Esophagus (tissue), 2 donors: ENCODE measurements at regions not wholly inside any gene's neighbourhood (a gene's known extent, or its start where the extent isn't known, plus 50 kb on each side); places are given as distances from the start of the nearest gene placed in this dataset.

Experiments used
- H3K27ac ChIP-seq, 2 donors: one replicate each; pipeline ENCODE4 v1.5.1; 2013; ENCODE audit warnings: low read depth in 2 of 2, mild to moderate bottlenecking in 2 of 2, inconsistent platforms in 1 of 2, low read length in 1 of 2, moderate library complexity in 1 of 2
- H3K27me3 ChIP-seq, 2 donors: one replicate each; pipeline ENCODE4 v1.6.1; 2013; ENCODE audit warnings: low read length in 2 of 2, control low read depth in 1 of 2, mild to moderate bottlenecking in 1 of 2; ENCODE audit not compliant: insufficient read depth in 2 of 2, control insufficient read depth in 1 of 2
- H3K36me3 ChIP-seq, 2 donors: one replicate each; pipeline ENCODE4 v1.6.1; 2013; ENCODE audit warnings: low read length in 1 of 2; ENCODE audit not compliant: control insufficient read depth in 2 of 2, insufficient read depth in 2 of 2
- H3K4me1 ChIP-seq, 2 donors: one replicate each; pipeline ENCODE4 v1.6.1; 2013; ENCODE audit warnings: low read length in 1 of 2; ENCODE audit not compliant: control insufficient read depth in 2 of 2, insufficient read depth in 2 of 2
- H3K4me3 ChIP-seq, 2 donors: one replicate each; pipeline ENCODE4 v1.5.1; 2013; ENCODE audit warnings: low read length in 2 of 2, mild to moderate bottlenecking in 2 of 2, low read depth in 1 of 2, moderate library complexity in 1 of 2
- H3K9me3 ChIP-seq, 2 donors: one replicate each; pipeline ENCODE4 v1.6.1; 2013; ENCODE audit warnings: mild to moderate bottlenecking in 2 of 2, low read depth in 1 of 2, low read length in 1 of 2, moderate library complexity in 1 of 2; ENCODE audit not compliant: control insufficient read depth in 2 of 2, insufficient read depth in 1 of 2
- WGBS, 2 donors: extraction: QIAGEN DNeasy Blood & Tissue Kit; methylation state at CpG; one replicate each; pipeline ENCODE4 v1.1.7; 2013; 5-methylcytosine and 5-hydroxymethylcytosine counted together
- donor health status: healthy with polysubstance abuse.
- donor health status: Bipolar disorder and iron deficiency.

DNA sequence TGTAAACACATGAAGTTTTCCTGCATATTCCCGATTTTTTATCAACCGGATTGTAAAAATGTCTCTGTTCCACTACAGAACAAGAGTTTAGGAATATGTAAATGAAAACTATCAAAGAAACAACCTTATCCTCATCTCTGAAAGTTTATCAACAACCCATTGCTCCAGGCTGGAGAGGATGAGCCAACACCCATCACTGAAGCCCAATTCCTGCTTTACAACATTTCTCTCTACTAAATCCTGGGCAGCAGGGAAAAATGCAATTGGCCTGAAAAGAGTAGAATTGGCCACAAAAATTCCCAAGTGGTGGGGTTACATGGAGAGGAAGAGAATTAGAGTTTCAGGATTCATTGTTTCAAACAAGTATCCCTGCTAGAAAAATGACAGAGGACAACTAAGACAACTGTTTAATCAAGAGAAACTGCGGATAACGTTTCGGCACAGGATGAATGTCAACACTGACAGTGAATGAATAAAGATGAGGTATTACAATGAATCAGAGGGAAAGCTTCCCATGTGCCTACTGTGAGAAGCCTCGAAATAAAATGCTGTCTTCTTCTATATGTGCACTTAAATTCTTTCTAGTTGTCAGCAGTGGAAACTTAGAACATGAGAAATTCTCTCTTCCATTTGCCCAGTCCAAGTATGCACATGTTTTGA, 317.3 kb upstream of the ANO3 start:
- 82 to 83% methylated on average over 6 of the region's 6 CpGs for WGBS, 2 donors
- Histone ChIP-seq H3K27ac (no peak overlapping the region), H3K27me3 (no peaks in the 10 kb centered on the region), H3K4me3 (no peak overlapping the region), H3K9me3 (no peaks in the 10 kb centered on the region), H3K4me1 (no peaks in the 10 kb centered on the region), H3K36me3 (no peaks in the 10 kb centered on the region)

DNA sequence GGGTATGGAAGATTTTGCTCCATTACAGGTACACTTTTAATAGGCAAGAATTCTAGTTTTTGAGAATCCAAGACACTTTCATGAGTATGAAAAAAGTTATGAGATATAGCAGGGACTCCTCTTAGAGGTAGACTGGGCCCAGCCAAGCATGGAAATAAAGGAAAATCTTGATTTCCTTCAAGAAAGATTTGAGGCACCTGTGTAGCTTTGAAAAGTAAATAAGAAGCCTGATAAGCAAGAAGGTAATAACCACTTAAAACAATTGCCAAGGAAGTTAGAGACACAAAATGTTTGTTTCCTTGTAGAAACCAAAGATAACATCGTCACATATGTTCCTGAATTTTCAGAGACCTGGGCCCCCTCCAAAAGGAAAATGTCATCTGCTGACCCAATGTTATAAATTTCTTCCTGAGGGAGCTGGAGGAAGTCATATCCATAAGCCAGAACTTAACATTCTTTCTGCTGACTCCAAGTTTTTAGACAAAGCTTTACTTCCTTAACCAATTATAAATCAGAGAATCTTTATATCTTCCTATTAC, 314.5 kb upstream of the ANO3 start:
- WGBS, 2 donors = 63 to 67% methylated on average over 1 of the region's 1 CpG
- no peak overlapping the region for H3K27ac ChIP-seq
- no peaks in the 10 kb centered on the region for H3K4me1 ChIP-seq
- no peaks in the 10 kb centered on the region for H3K9me3 ChIP-seq
- H3K27me3 ChIP-seq = no peaks in the 10 kb centered on the region
- no peaks in the 10 kb centered on the region for H3K36me3 ChIP-seq
- no peak overlapping the region for H3K4me3 ChIP-seq

DNA sequence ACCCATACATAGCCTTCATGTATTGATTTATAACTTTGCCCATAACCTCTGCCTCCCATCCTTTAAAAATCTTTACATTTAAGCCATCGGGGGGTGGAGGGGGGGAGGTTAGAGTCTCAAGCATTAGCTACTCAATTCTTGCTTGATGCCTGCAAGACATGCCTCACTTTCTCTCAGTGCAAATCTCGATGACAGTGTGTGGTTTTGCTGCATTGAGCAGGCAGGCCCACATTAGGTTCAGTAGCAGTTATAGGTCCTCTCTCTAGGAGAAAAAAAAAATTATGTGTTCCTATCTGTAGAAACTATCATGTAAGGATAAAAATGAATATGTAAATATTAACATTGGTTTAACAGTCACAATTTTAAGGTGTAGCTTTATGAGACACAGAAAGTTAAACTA, 314.0 kb upstream of the ANO3 start:
- 62 to 64% methylated on average over 2 of the region's 2 CpGs for WGBS, 2 donors
- H3K4me3 ChIP-seq = no peak overlapping the region

DNA sequence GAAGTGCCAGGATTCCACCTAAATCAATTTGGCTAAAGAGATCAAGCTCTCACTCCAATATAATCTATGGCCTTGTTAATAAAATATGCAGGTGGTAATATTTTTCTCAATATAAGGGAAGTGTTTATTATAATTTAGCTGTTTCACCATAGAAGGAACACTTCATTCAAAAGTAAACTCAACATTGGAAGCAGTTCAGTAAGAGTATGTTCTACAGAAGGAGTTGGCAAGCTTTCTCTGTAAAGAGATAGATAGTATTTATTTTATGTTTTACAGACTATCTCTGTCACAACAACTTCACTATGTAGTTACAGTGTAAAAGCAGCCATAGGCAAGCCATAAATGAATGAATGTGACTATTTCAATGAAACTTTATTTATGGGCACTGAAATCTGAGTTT, 313.6 kb upstream of the ANO3 start:
- H3K27ac ChIP-seq = no peak overlapping the region
- no peak overlapping the region for H3K4me3 ChIP-seq
- H3K27me3 ChIP-seq = no peaks in the 10 kb centered on the region
- no peaks in the 10 kb centered on the region for H3K9me3 ChIP-seq
- no peaks in the 10 kb centered on the region for H3K4me1 ChIP-seq
- H3K36me3 ChIP-seq = no peaks in the 10 kb centered on the region

More for the DNA sequence above, 314.0 kb upstream of the ANO3 start:
- H3K27me3 ChIP-seq = no peaks in the 10 kb centered on the region
- H3K4me1 ChIP-seq = no peaks in the 10 kb centered on the region
- H3K9me3 ChIP-seq = no peaks in the 10 kb centered on the region
- no peak overlapping the region for H3K27ac ChIP-seq
- H3K36me3 ChIP-seq = no peaks in the 10 kb centered on the region

DNA sequence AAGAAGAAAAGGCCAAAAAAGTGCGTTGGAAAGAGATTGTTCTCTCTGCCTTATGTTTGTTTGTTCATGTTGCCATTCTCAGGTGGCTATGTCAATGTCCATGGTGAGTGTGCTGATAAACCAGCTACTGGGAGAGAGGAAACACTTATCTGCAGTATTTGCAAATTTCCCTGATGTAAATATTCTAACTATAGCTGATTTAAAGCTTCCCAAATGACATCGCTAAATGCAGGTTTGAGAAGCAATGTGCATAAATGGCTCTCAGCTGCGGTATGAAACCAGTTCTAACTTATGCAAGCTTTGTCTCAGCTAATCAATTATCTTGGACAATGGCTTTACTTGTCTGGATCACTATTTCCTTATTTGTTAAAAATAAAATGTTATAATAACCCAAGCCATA, 312.5 kb upstream of the ANO3 start:
- Histone ChIP-seq H3K9me3 (no peaks in the 10 kb centered on the region), H3K27ac (no peak overlapping the region), H3K36me3 (no peaks in the 10 kb centered on the region), H3K27me3 (no peaks in the 10 kb centered on the region), H3K4me1 (no peaks in the 10 kb centered on the region), H3K4me3 (no peak overlapping the region)
- WGBS, 2 donors = 69 to 77% methylated on average over 3 of the region's 3 CpGs

DNA sequence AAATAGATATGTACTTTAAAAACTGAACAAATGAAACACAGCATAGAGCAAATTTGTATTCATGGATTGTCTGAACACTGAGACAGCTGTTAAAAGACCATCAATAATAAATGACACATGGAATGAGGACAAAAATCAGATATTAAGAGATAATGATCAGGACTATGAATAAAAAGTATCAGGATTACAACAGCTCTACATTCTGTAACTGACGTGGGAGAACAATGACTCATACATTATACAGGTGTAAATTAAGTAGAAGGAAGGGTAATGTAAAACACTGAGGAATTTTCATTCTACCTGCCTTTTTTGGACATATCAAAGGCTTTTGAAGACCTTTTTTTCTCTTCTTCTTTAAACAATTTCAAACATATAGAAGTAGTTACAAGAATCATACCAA, 310.9 kb upstream of the ANO3 start:
- H3K27me3 ChIP-seq = no peaks in the 10 kb centered on the region
- no peak overlapping the region for H3K4me3 ChIP-seq
- H3K36me3 ChIP-seq = no peaks in the 10 kb centered on the region
- no peak overlapping the region for H3K27ac ChIP-seq
- 38 to 57% methylated on average over 1 of the region's 1 CpG for WGBS, 2 donors
- no peaks in the 10 kb centered on the region for H3K4me1 ChIP-seq
- H3K9me3 ChIP-seq = no peaks in the 10 kb centered on the region

DNA sequence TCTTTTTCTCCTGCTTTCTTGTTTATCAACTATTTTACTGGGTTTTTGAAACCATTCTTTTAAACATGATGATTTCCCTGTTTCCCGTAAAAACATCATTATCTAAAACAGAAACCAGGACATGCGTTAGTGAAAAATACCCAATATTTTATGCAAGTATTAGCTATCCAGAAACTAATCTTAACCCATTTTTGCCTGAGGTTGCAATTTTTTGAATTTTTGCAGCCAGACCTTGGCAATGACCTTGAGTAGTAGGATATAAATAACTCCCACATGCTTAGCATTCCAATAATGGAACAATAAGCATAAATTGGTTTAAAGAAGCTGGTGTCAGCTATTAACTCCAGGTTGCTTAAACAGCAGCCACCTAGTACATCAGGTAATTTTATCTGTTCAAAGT, 308.9 kb upstream of the ANO3 start:
- H3K27ac ChIP-seq = no peak overlapping the region
- no peaks in the 10 kb centered on the region for H3K4me1 ChIP-seq
- no peaks in the 10 kb centered on the region for H3K36me3 ChIP-seq
- H3K27me3 ChIP-seq = no peaks in the 10 kb centered on the region
- H3K4me3 ChIP-seq = no peak overlapping the region
- WGBS, 2 donors = 89 to 92% methylated on average over 2 of the region's 2 CpGs
- no peaks in the 10 kb centered on the region for H3K9me3 ChIP-seq

DNA sequence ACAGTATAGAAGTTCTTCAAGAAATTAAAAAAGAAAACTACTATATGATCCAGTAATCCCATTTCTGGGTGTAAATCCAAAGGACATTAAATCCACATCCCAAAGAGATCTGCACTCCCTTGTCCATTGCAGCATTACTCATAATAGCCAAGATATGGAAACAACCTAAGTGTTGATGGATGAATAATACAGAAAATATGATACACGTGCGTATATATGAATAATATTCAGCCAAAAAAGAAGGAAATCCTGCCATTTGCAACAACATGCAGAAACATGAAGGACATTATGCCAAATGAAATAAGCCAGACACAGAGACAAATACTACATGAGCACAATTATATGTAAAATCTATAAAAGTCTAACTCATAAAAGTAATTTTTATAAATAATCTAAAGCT, 306.3 kb upstream of the ANO3 start:
- WGBS, 2 donors = 85 to 87% methylated on average over 2 of the region's 2 CpGs
- Histone ChIP-seq H3K4me1 (no peaks in the 10 kb centered on the region), H3K27ac (no peak overlapping the region), H3K4me3 (no peak overlapping the region), H3K36me3 (no peaks in the 10 kb centered on the region), H3K9me3 (no peaks in the 10 kb centered on the region), H3K27me3 (no peaks in the 10 kb centered on the region)

DNA sequence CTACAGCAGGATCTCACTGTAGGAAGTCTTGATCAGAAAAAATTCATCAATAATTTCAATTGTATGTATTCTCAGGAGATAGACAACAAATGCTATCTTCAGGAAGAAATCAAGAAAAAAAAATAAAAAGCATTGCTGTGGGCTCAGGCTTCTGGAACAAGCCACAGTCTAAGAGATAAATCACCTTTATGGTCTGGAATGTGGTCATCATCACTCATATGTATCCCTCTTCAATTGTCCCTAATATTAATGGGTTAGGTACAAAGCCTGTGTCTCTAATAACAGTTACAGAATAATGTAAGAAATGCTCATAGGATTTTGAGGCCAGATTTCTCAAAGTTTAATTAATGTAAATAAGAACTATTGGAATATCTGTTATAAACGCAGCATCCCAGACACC, 305.9 kb upstream of the ANO3 start:
- H3K27ac ChIP-seq = no peak overlapping the region
- WGBS, 2 donors = 80 to 85% methylated on average over 1 of the region's 1 CpG
- no peaks in the 10 kb centered on the region for H3K27me3 ChIP-seq
- no peaks in the 10 kb centered on the region for H3K9me3 ChIP-seq
- H3K36me3 ChIP-seq = no peaks in the 10 kb centered on the region
- no peaks in the 10 kb centered on the region for H3K4me1 ChIP-seq
- H3K4me3 ChIP-seq = no peak overlapping the region

DNA sequence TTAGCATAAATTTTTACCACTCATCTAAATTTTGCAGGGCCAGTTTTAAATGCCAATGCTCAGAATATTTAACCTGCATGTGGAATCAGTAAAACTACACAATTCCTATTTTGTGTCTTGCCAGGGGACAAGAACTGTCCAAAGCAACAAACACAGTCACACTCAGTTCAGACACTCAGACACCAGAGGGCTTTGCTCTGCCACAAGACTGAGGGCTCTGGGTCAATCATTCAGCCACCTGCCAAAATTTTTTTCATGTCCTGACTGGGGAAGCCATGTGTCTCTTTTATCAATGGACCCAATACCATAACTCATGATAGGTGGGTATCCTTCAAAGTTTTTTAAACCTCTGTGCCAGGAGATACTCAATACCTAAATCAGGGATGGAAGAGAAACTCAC, 304.0 kb upstream of the ANO3 start:
- Histone ChIP-seq H3K4me3 (no peak overlapping the region), H3K27me3 (no peaks in the 10 kb centered on the region), H3K4me1 (no peaks in the 10 kb centered on the region), H3K27ac (no peak overlapping the region), H3K9me3 (no peaks in the 10 kb centered on the region), H3K36me3 (no peaks in the 10 kb centered on the region)
